ENCODE measurements at regions not wholly inside any gene's neighbourhood (a gene's known extent, or its start where the extent isn't known, plus 50 kb on each side); places are given as distances from the start of the nearest gene placed in this dataset.
"Not testable (repeated sequence)": the region's sequence is repeated elsewhere in the genome, so short reads cannot be mapped to it uniquely, and the experiment has no call there.

DNA sequence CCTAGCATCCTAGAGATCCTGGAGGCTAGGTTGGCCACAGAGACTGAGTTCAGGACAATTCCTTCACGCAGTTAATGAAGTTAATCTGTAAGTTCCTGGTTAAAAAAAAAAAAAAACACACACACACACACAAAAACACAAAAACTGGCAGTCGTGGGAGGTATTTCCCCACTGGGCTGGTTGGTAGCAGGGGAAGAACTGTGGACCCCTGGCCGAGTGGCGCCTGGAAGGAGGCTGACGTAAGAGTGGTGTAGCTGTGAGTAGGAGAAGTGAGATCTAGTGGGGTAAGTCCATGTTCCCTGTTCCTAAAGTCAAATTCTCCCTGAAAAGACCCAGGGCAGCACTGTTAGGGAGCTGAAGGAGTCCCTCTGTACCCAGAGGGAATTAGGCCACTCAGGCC is 461.0 kb upstream of the ZNG1F start:
- CTCF ChIA-PET; H3K4me3 ChIP-seq (replicated peaks in 1 of 2; ENCODE audit: low read depth in 1 of 2, low read length in 2 of 2); H3K4me1 ChIP-seq (ENCODE audit: control insufficient read depth in 1 of 2, insufficient read depth in 2 of 2, low read length in 2 of 2); RAD21 ChIA-PET (ENCODE audit: low non-redundant PET in 1 of 2, low total read pairs in 2 of 2, uncharacterized antibody in 2 of 2, unreplicated experiment in 2 of 2); BruUV-seq (replicated peaks); intact Hi-C loops (cut with micrococcal nuclease); H3K36me3 ChIP-seq (ENCODE audit: control insufficient read depth in 1 of 2, insufficient read depth in 2 of 2, low read length in 2 of 2); H4K20me1 ChIP-seq (ENCODE audit: insufficient read depth); POLR2A ChIA-PET; H3K9ac ChIP-seq (ENCODE audit: low read length); H3K9me3 ChIP-seq (ENCODE audit: control insufficient read depth in 1 of 2, insufficient read depth in 1 of 2, low read depth in 1 of 2, low read length in 2 of 2); H3K4me2 ChIP-seq (ENCODE audit: low read length); DNase-seq (ENCODE audit: low read depth, low spot score); H2AFZ ChIP-seq (ENCODE audit: low read depth, low read length, poor library complexity, severe bottlenecking); H3K27me3 ChIP-seq (ENCODE audit: insufficient read depth, low read length); H3K79me2 ChIP-seq (ENCODE audit: insufficient read depth, low read length); H3K27ac ChIP-seq (ENCODE audit: low read depth, low read length); ATAC-seq; H3K9me2 ChIP-seq (ENCODE audit: insufficient read depth): not testable (repeated sequence)

- H3K79me2 ChIP-seq (ENCODE audit: insufficient read depth, low read length); H3K9me3 ChIP-seq (ENCODE audit: control insufficient read depth in 1 of 2, insufficient read depth in 1 of 2, low read depth in 1 of 2, low read length in 2 of 2); H3K27me3 ChIP-seq (ENCODE audit: insufficient read depth, low read length); H3K27ac ChIP-seq (ENCODE audit: low read depth, low read length); intact Hi-C loops (cut with micrococcal nuclease); H3K4me1 ChIP-seq (ENCODE audit: control insufficient read depth in 1 of 2, insufficient read depth in 2 of 2, low read length in 2 of 2); H4K20me1 ChIP-seq (ENCODE audit: insufficient read depth); RAD21 ChIA-PET (ENCODE audit: low non-redundant PET in 1 of 2, low total read pairs in 2 of 2, uncharacterized antibody in 2 of 2, unreplicated experiment in 2 of 2); BruUV-seq (replicated peaks); H3K9me2 ChIP-seq (ENCODE audit: insufficient read depth); DNase-seq (ENCODE audit: low read depth, low spot score); H3K36me3 ChIP-seq (ENCODE audit: control insufficient read depth in 1 of 2, insufficient read depth in 2 of 2, low read length in 2 of 2); CTCF ChIA-PET; ATAC-seq; H2AFZ ChIP-seq (ENCODE audit: low read depth, low read length, poor library complexity, severe bottlenecking); POLR2A ChIA-PET; H3K9ac ChIP-seq (ENCODE audit: low read length); H3K4me2 ChIP-seq (ENCODE audit: low read length); H3K4me3 ChIP-seq (replicated peaks in 1 of 2; ENCODE audit: low read depth in 1 of 2, low read length in 2 of 2): not testable (repeated sequence)
Measured at GRCh38 chr9:41648564-41648963, 459.4 kb upstream of the ZNG1F start.

DNA sequence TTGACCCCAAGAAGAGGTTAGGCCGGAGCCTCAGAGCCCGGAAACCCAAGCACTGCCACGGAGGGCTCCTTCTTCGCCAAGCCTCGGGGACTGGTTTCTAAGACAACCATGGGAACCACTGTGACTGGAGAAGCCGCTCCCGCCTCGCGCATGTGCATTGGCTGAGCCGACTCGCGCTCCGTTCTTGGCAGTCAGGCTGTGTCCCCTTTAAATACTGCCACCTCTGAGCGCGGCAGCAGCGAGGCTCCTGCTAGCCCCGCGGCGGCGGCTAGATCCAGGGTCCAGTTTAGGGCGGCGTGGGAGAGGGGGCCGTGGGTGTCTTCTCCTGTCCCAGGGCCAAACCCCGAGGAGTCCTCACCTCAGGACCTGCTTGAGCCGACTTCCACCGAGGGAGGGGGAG is 457.1 kb upstream of the ZNG1F start:
- RAD21 ChIA-PET (ENCODE audit: low non-redundant PET in 1 of 2, low total read pairs in 2 of 2, uncharacterized antibody in 2 of 2, unreplicated experiment in 2 of 2); H3K9me3 ChIP-seq (ENCODE audit: control insufficient read depth in 1 of 2, insufficient read depth in 1 of 2, low read depth in 1 of 2, low read length in 2 of 2); H2AFZ ChIP-seq (ENCODE audit: low read depth, low read length, poor library complexity, severe bottlenecking); H3K27ac ChIP-seq (ENCODE audit: low read depth, low read length); BruUV-seq (replicated peaks); H3K4me2 ChIP-seq (ENCODE audit: low read length); H3K4me1 ChIP-seq (ENCODE audit: control insufficient read depth in 1 of 2, insufficient read depth in 2 of 2, low read length in 2 of 2); DNase-seq (ENCODE audit: low read depth, low spot score); intact Hi-C loops (cut with micrococcal nuclease); H3K79me2 ChIP-seq (ENCODE audit: insufficient read depth, low read length); H3K4me3 ChIP-seq (replicated peaks in 1 of 2; ENCODE audit: low read depth in 1 of 2, low read length in 2 of 2); POLR2A ChIA-PET; ATAC-seq; H4K20me1 ChIP-seq (ENCODE audit: insufficient read depth); H3K9ac ChIP-seq (ENCODE audit: low read length); H3K36me3 ChIP-seq (ENCODE audit: control insufficient read depth in 1 of 2, insufficient read depth in 2 of 2, low read length in 2 of 2); H3K9me2 ChIP-seq (ENCODE audit: insufficient read depth); CTCF ChIA-PET; H3K27me3 ChIP-seq (ENCODE audit: insufficient read depth, low read length): not testable (repeated sequence)

All from HCT116 (cell line).